HG02759 (cell line): ENCODE measurements at regions not wholly inside any gene's neighbourhood (a gene's known extent, or its start where the extent isn't known, plus 50 kb on each side); places are given as distances from the start of the nearest gene placed in this dataset.
"Not testable (repeated sequence)": the region's sequence is repeated elsewhere in the genome, so short reads cannot be mapped to it uniquely, and the experiment has no call there.

Source experiments
- ATAC-seq: cut with Tn5 transposase; IDR thresholded peaks from one replicate; pipeline ENCODE4 v1.9.1; 2021; ENCODE audit warnings: mild to moderate bottlenecking, moderate library complexity; ENCODE audit not compliant: unreplicated experiment

- ATAC-seq, result no peak
Observed at GRCh38 chr14:29982171-29982570, 54.5 kb upstream of the PRKD1 start.

- no peak for ATAC-seq
Observed at GRCh38 chr14:29982993-29983392, 55.3 kb upstream of the PRKD1 start.

- ATAC-seq, result not testable (repeated sequence)
Observed at GRCh38 chr14:29990344-29990857, 62.8 kb upstream of the PRKD1 start.

- ATAC-seq, result no peak
Observed at GRCh38 chr14:29990993-29991392, 63.3 kb upstream of the PRKD1 start.

- no peak for ATAC-seq
Observed at GRCh38 chr14:29993143-29993542, 65.5 kb upstream of the PRKD1 start.

GRCh38 chr14:29999013-29999539 lies 71.4 kb upstream of the PRKD1 start:
- no peak for ATAC-seq

- no peak for ATAC-seq
Observed at GRCh38 chr14:30002859-30003258, 75.2 kb upstream of the PRKD1 start.

GRCh38 chr14:30005114-30005808 lies 77.6 kb upstream of the PRKD1 start:
- peak; percentile 85 for ATAC-seq

- no peak for ATAC-seq
Observed at GRCh38 chr14:30006695-30007094, 79.0 kb upstream of the PRKD1 start.

GRCh38 chr14:30015489-30015888 lies 87.8 kb upstream of the PRKD1 start:
- ATAC-seq, result no peak

- no peak for ATAC-seq
Observed at GRCh38 chr14:30016002-30016401, 88.4 kb upstream of the PRKD1 start.

GRCh38 chr14:30017370-30017993 lies 89.8 kb upstream of the PRKD1 start:
- ATAC-seq, result no peak

GRCh38 chr14:30020271-30020670 lies 92.6 kb upstream of the PRKD1 start:
- no peak for ATAC-seq

- no peak for ATAC-seq
Observed at GRCh38 chr14:30020687-30021086, 93.0 kb upstream of the PRKD1 start.

GRCh38 chr14:30023350-30023749 lies 95.7 kb upstream of the PRKD1 start:
- not testable (repeated sequence) for ATAC-seq

GRCh38 chr14:30034152-30034551 lies 106.5 kb upstream of the PRKD1 start:
- no peak for ATAC-seq

- no peak for ATAC-seq
Observed at GRCh38 chr14:30035361-30035760, 107.7 kb upstream of the PRKD1 start.

GRCh38 chr14:30045720-30046119 lies 118.1 kb upstream of the PRKD1 start:
- ATAC-seq, result peak; percentile 63

- no peak for ATAC-seq
Observed at GRCh38 chr14:30053103-30053502, 125.5 kb upstream of the PRKD1 start.

- no peak for ATAC-seq
Observed at GRCh38 chr14:30054201-30054600, 126.6 kb upstream of the PRKD1 start.

- no peak for ATAC-seq
Observed at GRCh38 chr14:30058401-30058800, 130.8 kb upstream of the PRKD1 start.

- ATAC-seq, result no peak
Observed at GRCh38 chr14:30063746-30064145, 136.1 kb upstream of the PRKD1 start.
